Cardiac fibroblast (primary cell): ENCODE measurements at regions not wholly inside any gene's neighbourhood (a gene's known extent, or its start where the extent isn't known, plus 50 kb on each side); places are given as distances from the start of the nearest gene placed in this dataset.

Source experiments
- DNase-seq, 2 donors: peaks; one replicate each; pipeline versions ENCODE4 v3.0.0 to v3.0.0-alpha.2; 2010; ENCODE audit warnings: low read depth in 2 of 2
- H3K4me3 ChIP-seq, 2 donors: replicated peaks in 1 of 2; 1 replicate in 1 of 2; 2 replicates in 1 of 2; pipeline ENCODE4 v1.5.1; 2011; ENCODE audit warnings: low read depth in 2 of 2, low read length in 2 of 2, mild to moderate bottlenecking in 2 of 2, moderate library complexity in 1 of 2
- TF ChIP-seq, protein P1 (sequence below): IDR thresholded peaks from one replicate; pipeline ENCODE4 v1.5.1; 2011; ENCODE audit warnings: low read depth, mild to moderate bottlenecking, low read length, inconsistent platforms

DNA sequence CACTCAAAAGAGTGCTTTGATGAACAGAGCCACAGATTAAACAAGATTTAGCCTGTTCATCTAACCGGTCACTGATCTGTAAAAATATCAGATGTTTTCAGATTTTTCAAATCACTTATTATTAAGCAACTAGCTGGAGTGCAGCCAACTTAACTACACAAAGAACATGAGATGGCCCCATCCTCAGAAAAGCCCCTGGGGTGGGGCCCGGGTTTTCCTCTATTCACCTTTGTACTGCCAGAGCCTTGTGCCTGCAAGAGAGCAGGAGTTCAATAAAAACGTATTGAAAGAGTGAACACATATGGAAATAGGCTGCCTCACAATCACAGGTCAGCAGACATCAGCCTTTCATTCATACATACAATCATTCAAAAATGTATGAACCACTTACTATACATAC lies 516.1 kb downstream of the OMA1 start:
- DNase-seq: no peak
- no peak overlapping the region for H3K4me3 ChIP-seq
- TF ChIP-seq, protein P1, sequence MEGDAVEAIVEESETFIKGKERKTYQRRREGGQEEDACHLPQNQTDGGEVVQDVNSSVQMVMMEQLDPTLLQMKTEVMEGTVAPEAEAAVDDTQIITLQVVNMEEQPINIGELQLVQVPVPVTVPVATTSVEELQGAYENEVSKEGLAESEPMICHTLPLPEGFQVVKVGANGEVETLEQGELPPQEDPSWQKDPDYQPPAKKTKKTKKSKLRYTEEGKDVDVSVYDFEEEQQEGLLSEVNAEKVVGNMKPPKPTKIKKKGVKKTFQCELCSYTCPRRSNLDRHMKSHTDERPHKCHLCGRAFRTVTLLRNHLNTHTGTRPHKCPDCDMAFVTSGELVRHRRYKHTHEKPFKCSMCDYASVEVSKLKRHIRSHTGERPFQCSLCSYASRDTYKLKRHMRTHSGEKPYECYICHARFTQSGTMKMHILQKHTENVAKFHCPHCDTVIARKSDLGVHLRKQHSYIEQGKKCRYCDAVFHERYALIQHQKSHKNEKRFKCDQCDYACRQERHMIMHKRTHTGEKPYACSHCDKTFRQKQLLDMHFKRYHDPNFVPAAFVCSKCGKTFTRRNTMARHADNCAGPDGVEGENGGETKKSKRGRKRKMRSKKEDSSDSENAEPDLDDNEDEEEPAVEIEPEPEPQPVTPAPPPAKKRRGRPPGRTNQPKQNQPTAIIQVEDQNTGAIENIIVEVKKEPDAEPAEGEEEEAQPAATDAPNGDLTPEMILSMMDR: no peak

DNA sequence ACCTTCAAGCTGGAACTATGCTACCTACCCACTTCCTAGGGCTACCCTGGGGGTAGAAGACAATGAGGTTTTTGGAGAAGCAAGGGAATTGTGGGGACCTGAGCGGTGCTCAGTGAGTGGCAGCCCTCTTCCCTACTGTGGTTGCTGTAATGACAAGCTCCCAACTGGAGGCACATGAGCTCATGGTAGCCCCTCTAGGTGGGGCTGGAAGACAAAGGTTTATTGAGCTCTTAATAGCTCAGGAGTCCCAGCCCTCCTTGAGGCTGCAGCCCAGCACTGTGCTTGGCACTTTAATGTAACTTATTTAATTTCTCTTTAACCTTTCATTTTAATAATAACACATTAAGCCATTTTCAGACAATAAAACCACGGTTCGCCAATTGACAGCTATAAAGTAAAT lies 528.9 kb downstream of the OMA1 start:
- H3K4me3 ChIP-seq: no peak overlapping the region
- DNase-seq: no peak
- TF ChIP-seq, protein P1: no peak

DNA sequence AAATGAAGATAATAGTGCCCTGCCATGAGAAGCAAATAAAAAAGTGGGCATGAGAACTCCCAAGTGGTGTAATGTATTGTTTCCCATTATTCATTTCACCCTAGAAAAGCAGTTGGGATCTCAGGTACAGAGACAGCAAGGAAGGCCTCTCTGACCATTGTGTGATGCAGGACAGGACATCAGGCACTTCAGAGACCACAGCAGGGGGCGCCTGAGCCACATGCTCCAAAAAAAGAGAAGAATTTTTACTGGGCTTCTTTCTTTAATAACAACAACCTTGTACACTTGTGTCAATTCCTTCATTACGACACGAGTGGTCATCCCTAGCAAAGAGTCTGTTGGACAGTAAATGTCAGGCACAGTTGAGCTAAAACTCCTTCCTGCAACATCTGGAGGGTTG lies 533.3 kb downstream of the OMA1 start:
- H3K4me3 ChIP-seq: no peak overlapping the region
- TF ChIP-seq, protein P1: no peak
- DNase-seq: no peak

DNA sequence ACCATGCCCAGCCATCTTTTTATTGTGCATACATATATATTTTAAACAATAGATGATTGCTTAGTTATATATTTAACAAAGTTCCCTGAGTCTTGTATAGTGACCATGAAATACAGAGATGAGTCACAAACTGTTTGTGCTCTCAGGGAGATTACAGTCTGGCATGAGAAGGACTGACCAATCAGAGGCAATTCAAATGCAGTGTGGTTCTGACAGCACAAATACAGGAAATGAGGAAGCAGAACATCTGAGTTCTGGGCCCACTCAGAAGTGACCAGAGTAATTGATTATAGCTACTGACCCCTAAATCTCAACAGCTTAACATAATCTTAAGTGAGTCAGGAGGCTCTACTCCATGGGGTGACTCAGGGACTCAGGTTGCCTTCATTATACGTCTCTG lies 534.5 kb downstream of the OMA1 start:
- no peak overlapping the region for H3K4me3 ChIP-seq
- DNase-seq: no peak
- TF ChIP-seq, protein P1: no peak

DNA sequence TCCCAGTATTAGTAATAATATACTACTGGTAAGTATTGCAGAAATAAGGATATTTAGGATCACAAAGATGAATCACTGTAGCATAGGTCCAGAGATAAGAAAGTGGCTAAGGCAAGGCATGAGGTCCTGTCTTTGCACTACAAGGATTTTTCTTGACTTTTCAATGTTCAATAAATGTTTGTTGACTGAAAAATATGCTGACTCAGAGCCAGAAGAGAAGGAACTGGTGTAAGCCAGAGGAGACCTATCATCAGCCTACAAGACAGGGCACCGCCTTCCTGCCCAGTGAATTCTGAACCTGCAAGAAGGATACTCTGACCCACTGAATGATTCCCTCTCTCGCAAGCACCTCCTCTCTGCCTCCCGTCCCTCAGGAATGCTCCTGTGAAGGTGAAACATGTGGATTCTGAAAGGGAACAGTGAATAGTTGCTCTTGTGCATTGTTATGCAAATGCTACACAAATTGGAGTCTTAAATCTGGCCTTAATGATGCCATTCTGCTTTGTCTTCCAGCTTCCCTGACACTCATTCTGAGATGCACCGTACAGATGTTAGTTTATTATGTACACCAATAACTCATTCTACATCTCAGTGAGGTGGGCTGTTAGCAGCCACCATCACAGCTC lies 540.0 kb downstream of the OMA1 start:
- no peak overlapping the region for H3K4me3 ChIP-seq
- DNase-seq: no peak
- TF ChIP-seq, protein P1: no peak

DNA sequence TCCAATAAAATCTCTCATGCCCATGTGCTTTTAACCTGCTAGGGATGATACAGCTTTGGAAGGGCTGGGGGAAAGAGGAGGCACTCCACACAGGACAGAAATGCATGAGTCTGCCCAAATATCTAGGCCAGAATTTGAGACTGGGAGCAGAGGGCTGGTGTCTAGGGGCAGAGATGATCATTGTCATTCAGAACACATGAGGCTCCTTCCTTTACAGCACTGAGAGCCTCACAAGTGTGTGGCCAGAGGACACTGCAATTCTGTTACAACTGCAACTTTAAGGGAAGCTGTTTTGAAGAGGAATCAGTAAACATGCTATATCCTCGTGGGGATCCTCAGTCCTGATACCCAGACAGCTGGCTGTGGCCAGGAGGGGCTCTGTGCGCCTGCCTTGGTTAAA lies 541.3 kb downstream of the OMA1 start:
- TF ChIP-seq, protein P1: no peak
- no peak for DNase-seq
- H3K4me3 ChIP-seq: no peak overlapping the region

DNA sequence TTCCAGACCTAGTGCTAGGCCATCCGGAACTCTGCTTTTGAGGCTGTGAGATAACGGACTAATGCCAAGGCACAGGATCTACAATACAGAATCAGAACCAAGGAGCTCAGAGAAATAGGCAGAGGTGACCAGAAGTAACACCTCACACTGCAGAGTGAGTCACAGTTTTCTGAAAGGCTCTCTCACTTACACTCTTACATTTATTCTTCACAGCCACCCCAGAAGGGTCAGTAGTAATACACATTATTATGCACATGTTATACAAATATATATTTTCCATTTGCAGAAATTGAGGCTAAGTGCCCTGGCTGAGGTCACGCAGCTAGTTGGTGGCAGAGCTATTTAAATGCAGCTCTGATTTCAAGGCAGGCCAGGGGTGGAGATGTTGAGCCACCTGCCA lies 542.5 kb downstream of the OMA1 start:
- no peak for DNase-seq
- H3K4me3 ChIP-seq: no peak overlapping the region
- TF ChIP-seq, protein P1: no peak
